BLaER1 (cell line): ENCODE measurements at regions not wholly inside any gene's neighbourhood (a gene's known extent, or its start where the extent isn't known, plus 50 kb on each side); places are given as distances from the start of the nearest gene placed in this dataset.

Experiments used
- H3K27ac ChIP-seq: shearing (Covaris generic); formaldehyde crosslinking; 2 replicates; pipeline ENCODE4 v1.8.1; 2022
- H3K27me3 ChIP-seq: shearing (Covaris generic); formaldehyde crosslinking; 2 replicates; pipeline ENCODE4 v1.8.1; 2022
- H3K36me3 ChIP-seq: shearing (Covaris generic); formaldehyde crosslinking; 2 replicates; pipeline ENCODE4 v1.8.1; 2022
- H3K4me1 ChIP-seq: shearing (Covaris generic); formaldehyde crosslinking; 2 replicates; pipeline ENCODE4 v1.8.1; 2022
- H3K4me2 ChIP-seq: shearing (Covaris generic); formaldehyde crosslinking; 2 replicates; pipeline ENCODE4 v1.8.1; 2022
- H3K4me3 ChIP-seq: shearing (Covaris generic); formaldehyde crosslinking; 2 replicates; pipeline ENCODE4 v1.8.1; 2022
- H3K9ac ChIP-seq: shearing (Covaris generic); formaldehyde crosslinking; 2 replicates; pipeline ENCODE4 v1.8.1; 2022
- H3K9me3 ChIP-seq: shearing (Covaris generic); formaldehyde crosslinking; 2 replicates; pipeline ENCODE4 v1.8.1; 2022
- H4K20me1 ChIP-seq: shearing (Covaris generic); formaldehyde crosslinking; 2 replicates; pipeline ENCODE4 v1.8.1; 2022
- Cebpa-rat ChIP-seq: shearing (Covaris generic); IDR thresholded peaks from 2 replicates; pipeline ENCODE4 v1.8.1; 2022

GRCh38 chr2:236942554-236942953 lies 143.1 kb upstream of the COPS8 start:
- Histone ChIP-seq H3K27ac (no peak overlapping the region), H4K20me1 (no peaks in the 10 kb centered on the region), H3K9ac (no peak overlapping the region), H3K27me3 (no peaks in the 10 kb centered on the region), H3K36me3 (no peaks in the 10 kb centered on the region), H3K4me1 (peaks cover 21% of the 10 kb centered on the region), H3K4me3 (no peak overlapping the region), H3K9me3 (no peaks in the 10 kb centered on the region), H3K4me2 (no peak overlapping the region)
- TF ChIP-seq Cebpa-rat = no peak

- no peak overlapping the region for H3K4me2 ChIP-seq
- H3K4me3 ChIP-seq = no peak overlapping the region
- no peaks in the 10 kb centered on the region for H3K9me3 ChIP-seq
- peaks cover 17% of the 10 kb centered on the region for H3K4me1 ChIP-seq
- no peaks in the 10 kb centered on the region for H4K20me1 ChIP-seq
- no peaks in the 10 kb centered on the region for H3K27me3 ChIP-seq
- H3K36me3 ChIP-seq = no peaks in the 10 kb centered on the region
- TF ChIP-seq Cebpa-rat = no peak
- no peak overlapping the region for H3K27ac ChIP-seq
- no peak overlapping the region for H3K9ac ChIP-seq
These were observed 142.6 kb upstream of the COPS8 start for GRCh38 chr2:236943068-236943467.

- Histone ChIP-seq H3K27me3 (no peaks in the 10 kb centered on the region), H3K9ac (no peak overlapping the region), H3K9me3 (no peaks in the 10 kb centered on the region), H3K36me3 (no peaks in the 10 kb centered on the region), H3K4me3 (no peak overlapping the region), H3K27ac (no peak overlapping the region), H4K20me1 (no peaks in the 10 kb centered on the region), H3K4me1 (peaks cover 9% of the 10 kb centered on the region; the same call in 1 of the 2 replicates), H3K4me2 (no peak overlapping the region)
- no peak for TF ChIP-seq Cebpa-rat
These were observed 141.7 kb upstream of the COPS8 start for GRCh38 chr2:236943841-236944513.

- no peaks in the 10 kb centered on the region for H3K27me3 ChIP-seq
- TF ChIP-seq Cebpa-rat = no peak
- no peak overlapping the region for H3K4me2 ChIP-seq
- H3K9ac ChIP-seq = no peak overlapping the region
- peaks cover 9% of the 10 kb centered on the region; the same call in 1 of the 2 replicates for H3K4me1 ChIP-seq
- no peak overlapping the region for H3K4me3 ChIP-seq
- no peaks in the 10 kb centered on the region for H4K20me1 ChIP-seq
- H3K27ac ChIP-seq = no peak overlapping the region
- no peaks in the 10 kb centered on the region for H3K36me3 ChIP-seq
- no peaks in the 10 kb centered on the region for H3K9me3 ChIP-seq
These were observed 141.1 kb upstream of the COPS8 start for GRCh38 chr2:236944561-236944960.

- no peaks in the 10 kb centered on the region for H4K20me1 ChIP-seq
- no peaks in the 10 kb centered on the region for H3K36me3 ChIP-seq
- no peak for TF ChIP-seq Cebpa-rat
- no peak overlapping the region for H3K27ac ChIP-seq
- peaks cover 9% of the 10 kb centered on the region; the same call in 1 of the 2 replicates for H3K4me1 ChIP-seq
- no peak overlapping the region for H3K9ac ChIP-seq
- no peaks in the 10 kb centered on the region for H3K27me3 ChIP-seq
- H3K9me3 ChIP-seq = no peaks in the 10 kb centered on the region
- H3K4me3 ChIP-seq = no peak overlapping the region
- no peak overlapping the region for H3K4me2 ChIP-seq
These were observed 140.2 kb upstream of the COPS8 start for GRCh38 chr2:236945431-236946016.

- no peak for TF ChIP-seq Cebpa-rat
- peaks cover 6% of the 10 kb centered on the region for H3K9me3 ChIP-seq
- H3K4me1 ChIP-seq = peaks cover 9% of the 10 kb centered on the region; the same call in 1 of the 2 replicates
- H3K27ac ChIP-seq = no peak overlapping the region
- H3K4me3 ChIP-seq = no peak overlapping the region
- H3K9ac ChIP-seq = no peak overlapping the region
- no peak overlapping the region for H3K4me2 ChIP-seq
- H3K27me3 ChIP-seq = no peaks in the 10 kb centered on the region
- H4K20me1 ChIP-seq = no peaks in the 10 kb centered on the region
- H3K36me3 ChIP-seq = peaks cover 6% of the 10 kb centered on the region; the same call in 1 of the 2 replicates
These were observed 138.8 kb upstream of the COPS8 start for GRCh38 chr2:236946871-236947270.

GRCh38 chr2:236947294-236947693 lies 138.4 kb upstream of the COPS8 start:
- peaks cover 9% of the 10 kb centered on the region; the same call in 1 of the 2 replicates for H3K4me1 ChIP-seq
- no peaks in the 10 kb centered on the region for H3K27me3 ChIP-seq
- H3K9ac ChIP-seq = no peak overlapping the region
- H3K4me3 ChIP-seq = no peak overlapping the region
- H4K20me1 ChIP-seq = no peaks in the 10 kb centered on the region
- no peak overlapping the region for H3K4me2 ChIP-seq
- TF ChIP-seq Cebpa-rat = no peak
- H3K36me3 ChIP-seq = peaks cover 10% of the 10 kb centered on the region; the same call in 1 of the 2 replicates
- peaks cover 11% of the 10 kb centered on the region for H3K9me3 ChIP-seq
- H3K27ac ChIP-seq = no peak overlapping the region

GRCh38 chr2:236947896-236948295 lies 137.8 kb upstream of the COPS8 start:
- no peak for TF ChIP-seq Cebpa-rat
- H4K20me1 ChIP-seq = no peaks in the 10 kb centered on the region
- peaks cover 15% of the 10 kb centered on the region for H3K9me3 ChIP-seq
- H3K27me3 ChIP-seq = no peaks in the 10 kb centered on the region
- H3K9ac ChIP-seq = no peak overlapping the region
- peaks cover 14% of the 10 kb centered on the region; the same call in 1 of the 2 replicates for H3K36me3 ChIP-seq
- H3K4me2 ChIP-seq = no peak overlapping the region
- H3K4me1 ChIP-seq = peaks cover 9% of the 10 kb centered on the region; the same call in 1 of the 2 replicates
- no peak overlapping the region for H3K27ac ChIP-seq
- H3K4me3 ChIP-seq = no peak overlapping the region

GRCh38 chr2:236949089-236949905 lies 136.4 kb upstream of the COPS8 start:
- no peak for TF ChIP-seq Cebpa-rat

More at GRCh38 chr2:236949089-236949905, 136.4 kb upstream of the COPS8 start:
- H4K20me1 ChIP-seq = no peaks in the 10 kb centered on the region
- peaks cover 15% of the 10 kb centered on the region for H3K9me3 ChIP-seq
- no peak overlapping the region for H3K4me2 ChIP-seq
- no peak overlapping the region for H3K9ac ChIP-seq
- H3K27me3 ChIP-seq = no peaks in the 10 kb centered on the region
- H3K4me3 ChIP-seq = no peak overlapping the region
- peaks cover 19% of the 10 kb centered on the region; the same call in 1 of the 2 replicates for H3K36me3 ChIP-seq
- no peak overlapping the region for H3K27ac ChIP-seq
- H3K4me1 ChIP-seq = no peaks in the 10 kb centered on the region
